SK-N-MC (cell line): ENCODE measurements at regions not wholly inside any gene's neighbourhood (a gene's known extent, or its start where the extent isn't known, plus 50 kb on each side); places are given as distances from the start of the nearest gene placed in this dataset.

Experiments used
- DNase-seq: peaks from one replicate; pipeline ENCODE4 v3.0.0-alpha.2; 2011; ENCODE audit warnings: low read depth, low spot score
- H3K27ac ChIP-seq: fragments of 200-600 bp; sonication (generic); 2 replicates; pipeline ENCODE4 v1.5.1; 2016; ENCODE audit warnings: mixed run types
- H3K36me3 ChIP-seq: fragments of 200-600 bp; sonication (generic); 2 replicates; pipeline ENCODE4 v1.6.1; 2017; ENCODE audit warnings: antibody characterized with exemption, low read length, mixed read lengths; ENCODE audit not compliant: insufficient read depth
- H3K4me3 ChIP-seq: fragments of 200-600 bp; sonication (generic); 2 replicates; pipeline ENCODE4 v1.5.1; 2016
- H3K9ac ChIP-seq: fragments of 200-600 bp; sonication (generic); 2 replicates; pipeline ENCODE4 v1.8.0; 2017; ENCODE audit warnings: mixed run types, mixed read lengths; ENCODE audit not compliant: insufficient read length
- H3K9me3 ChIP-seq: fragments of 200-600 bp; sonication (generic); 2 replicates; pipeline ENCODE4 v1.6.1; 2017; ENCODE audit warnings: low read depth, mild to moderate bottlenecking, antibody characterized with exemption, low read length, moderate library complexity, mixed read lengths
- EZH2 ChIP-seq: fragments of 200-600 bp; sonication (generic); IDR thresholded peaks from one replicate; pipeline ENCODE4 v1.6.1; 2017; ENCODE audit warnings: antibody characterized with exemption
- FOXP2 ChIP-seq: optimal IDR thresholded peaks from 2 replicates; pipeline ENCODE3; 2011; ENCODE audit warnings: mild to moderate bottlenecking, moderate library complexity; ENCODE audit not compliant: insufficient read depth; ENCODE audit errors: extremely low read length, control extremely low read depth
- POLR2AphosphoS5 ChIP-seq: IDR thresholded peaks from 2 replicates; pipeline ENCODE4 v1.6.1; 2012; ENCODE audit warnings: mild to moderate bottlenecking, low read depth, low read length, borderline replicate concordance

- Histone ChIP-seq H3K27ac (no peak overlapping the region), H3K36me3 (no peaks in the 10 kb centered on the region), H3K9me3 (no peaks in the 10 kb centered on the region), H3K9ac (no peak overlapping the region), H3K4me3 (no peak overlapping the region)
- DNase-seq = no peak
- TF ChIP-seq POLR2AphosphoS5 (no peak), FOXP2 (no peak), EZH2 (no peak)
Observed at GRCh38 chr21:17668479-17669140, 55.9 kb upstream of the BTG3 start.

- H3K9me3 ChIP-seq = no peaks in the 10 kb centered on the region
- no peak for DNase-seq
- no peaks in the 10 kb centered on the region for H3K36me3 ChIP-seq
- no peak overlapping the region for H3K9ac ChIP-seq
- H3K27ac ChIP-seq = no peak overlapping the region
- no peak overlapping the region for H3K4me3 ChIP-seq
- no peak for TF ChIP-seq EZH2
- TF ChIP-seq FOXP2 = no peak
- no peak for TF ChIP-seq POLR2AphosphoS5
Observed at GRCh38 chr21:17667256-17667655, 54.6 kb upstream of the BTG3 start.
